ENCODE measurements at regions not wholly inside any gene's neighbourhood (a gene's known extent, or its start where the extent isn't known, plus 50 kb on each side); places are given as distances from the start of the nearest gene placed in this dataset.
"Not testable (repeated sequence)": the region's sequence is repeated elsewhere in the genome, so short reads cannot be mapped to it uniquely, and the experiment has no call there.

GRCh38 chr20:50431066-50431450 is 79.1 kb upstream of the PTPN1 start:
- 86 to 90% (median 88%) methylated on average over 9 of the region's 9 CpGs for WGBS, 3 donors
- no peak overlapping the region for H3K27ac ChIP-seq (ENCODE audit: low read depth, low read length)

GRCh38 chr20:50433001-50433761 is 77.0 kb upstream of the PTPN1 start:
- 93 to 96% (median 95%) methylated on average over 4 of the region's 4 CpGs for WGBS, 3 donors
- H3K27ac ChIP-seq (ENCODE audit: low read depth, low read length), result no peak overlapping the region

GRCh38 chr20:50434321-50434652 is 75.9 kb upstream of the PTPN1 start:
- 88 to 97% (median 96%) methylated on average over 1 of the region's 1 CpG for WGBS, 3 donors
- H3K27ac ChIP-seq (ENCODE audit: low read depth, low read length), result no peak overlapping the region

GRCh38 chr20:50434653-50435396 is 75.4 kb upstream of the PTPN1 start:
- no peak overlapping the region for H3K27ac ChIP-seq (ENCODE audit: low read depth, low read length)
- WGBS, 3 donors, result 47 to 56% (median 54%) methylated on average over 6 of the region's 6 CpGs

- WGBS, 3 donors, result 85 to 89% (median 89%) methylated on average over 22 of the region's 22 CpGs
- H3K27ac ChIP-seq (ENCODE audit: low read depth, low read length), result no peak overlapping the region
These were observed 74.7 kb upstream of the PTPN1 start for GRCh38 chr20:50435397-50436051.

- H3K27ac ChIP-seq (ENCODE audit: low read depth, low read length), result no peak overlapping the region
- WGBS, 3 donors, result 78 to 85% (median 85%) methylated on average over 6 of the region's 6 CpGs
These were observed 74.0 kb upstream of the PTPN1 start for GRCh38 chr20:50436052-50436656.

- no peak overlapping the region for H3K27ac ChIP-seq (ENCODE audit: low read depth, low read length)
- 73 to 95% (median 93%) methylated on average over 8 of the region's 8 CpGs for WGBS, 3 donors
These were observed 73.5 kb upstream of the PTPN1 start for GRCh38 chr20:50436696-50437095.

GRCh38 chr20:50438986-50439407 is 71.2 kb upstream of the PTPN1 start:
- WGBS, 3 donors, result 83 to 91% (median 84%) methylated on average over 9 of the region's 9 CpGs

GRCh38 chr20:50439539-50440453 is 70.4 kb upstream of the PTPN1 start:
- 95 to 96% (median 96%) methylated on average over 7 of the region's 7 CpGs for WGBS, 3 donors
- no peak overlapping the region for H3K27ac ChIP-seq (ENCODE audit: low read depth, low read length)

More at GRCh38 chr20:50438986-50439407, 71.2 kb upstream of the PTPN1 start:
- H3K27ac ChIP-seq (ENCODE audit: low read depth, low read length), result no peak overlapping the region

GRCh38 chr20:50442512-50442911 is 67.7 kb upstream of the PTPN1 start:
- no peak overlapping the region for H3K27ac ChIP-seq (ENCODE audit: low read depth, low read length)
- WGBS, 3 donors, result 61 to 72% (median 65%) methylated on average over 4 of the region's 4 CpGs

GRCh38 chr20:50445354-50446151 is 64.6 kb upstream of the PTPN1 start:
- H3K27ac ChIP-seq (ENCODE audit: low read depth, low read length), result no peak overlapping the region
- WGBS, 3 donors, result 87 to 91% (median 89%) methylated on average over 13 of the region's 13 CpGs

- WGBS, 3 donors, result 69 to 82% (median 77%) methylated on average over 16 of the region's 16 CpGs
- no peak overlapping the region for H3K27ac ChIP-seq (ENCODE audit: low read depth, low read length)
These were observed 63.7 kb upstream of the PTPN1 start for GRCh38 chr20:50446351-50447101.

GRCh38 chr20:50447102-50447804 is 62.9 kb upstream of the PTPN1 start:
- no peak overlapping the region for H3K27ac ChIP-seq (ENCODE audit: low read depth, low read length)
- WGBS, 3 donors, result 86 to 95% (median 91%) methylated on average over 6 of the region's 6 CpGs

- H3K27ac ChIP-seq (ENCODE audit: low read depth, low read length), result no peak overlapping the region
- 90 to 94% (median 90%) methylated on average over 5 to 7 of the region's 7 CpGs for WGBS, 3 donors
These were observed 62.4 kb upstream of the PTPN1 start for GRCh38 chr20:50447817-50448216.

GRCh38 chr20:50448625-50449403 is 61.4 kb upstream of the PTPN1 start:
- not testable (repeated sequence) for H3K27ac ChIP-seq (ENCODE audit: low read depth, low read length)
- WGBS, 3 donors, result 88 to 93% (median 91%) methylated on average over 10 of the region's 10 CpGs

Measured in adipose tissue (tissue), 3 donors.